Heart left ventricle (tissue), 13 donors: ENCODE measurements at regions not wholly inside any gene's neighbourhood (a gene's known extent, or its start where the extent isn't known, plus 50 kb on each side); places are given as distances from the start of the nearest gene placed in this dataset.

Source experiments
- POLR2A ChIP-seq, 2 donors: fragments of 450-650 bp; IDR thresholded peaks; one replicate each; pipeline ENCODE4 v1.6.1; 2017; ENCODE audit warnings: antibody characterized with exemption in 2 of 2, mild to moderate bottlenecking in 2 of 2, moderate library complexity in 2 of 2
- TF ChIP-seq, protein P1 (sequence below), 12 donors: fragments of 200-600 bp; sonication (generic) in 4 of 12; IDR thresholded peaks; one replicate each; pipeline versions ENCODE4 v1.5.0 to v1.8.0; 2018 to 2022; ENCODE audit warnings: antibody characterized with exemption in 12 of 12, mild to moderate bottlenecking in 5 of 12
- donor health status: ischemic (EF 13 %, LVEDD 7.1; RV severe dilation, severe dysfunction).
- donor health status: DM: no; HTN: yes; CAD: no.
- donor health status: DM: no; HTN: no; CAD: no.
- donor health status: ischemic (EF 25% LVEDD 6.9; RV normal size, moderate dysfunction).
- donor health status: ischemic (EF 25% LVEDD 5.7; RV mildly dilated, moderate dysfunction).
- donor health status: ischemic (EF 35%, LVEDD 5.7; RV mildly dilated, moderate dysfunction).
- donor health status: nonischemic (EF 11% LVEDD 7.7; RV severe dilation, severe dysfunction).
- donor health status: DM: yes; HTN: yes; CAD: no.
- donor health status: PGD.
- donor health status: ischemic (EF 29% LVEDD 5.4; RV normal size, mild dysfunction).
- donor health status: nonischemic (EF 23%, LVEDD 6.1; RV moderate dilation, normal function).

DNA sequence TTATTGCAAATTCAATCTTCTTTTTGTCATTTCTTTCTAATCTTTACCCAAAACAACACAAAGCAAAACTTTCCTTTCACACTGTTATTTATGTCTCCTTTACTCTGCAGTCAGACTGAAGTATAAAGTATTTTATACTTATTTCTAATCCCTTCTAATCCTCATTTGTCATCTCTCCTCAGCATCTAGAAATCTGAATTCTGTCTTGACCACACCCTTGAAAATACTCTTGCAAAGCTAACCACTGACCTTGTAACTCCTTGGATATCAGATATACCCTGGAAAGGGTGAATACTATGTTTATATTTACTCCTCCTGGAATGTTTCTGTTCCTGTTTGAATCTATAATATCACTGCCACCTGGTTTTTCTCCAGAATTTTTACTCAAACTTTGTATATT is 481.1 kb downstream of the ZNF385D start:
- TF ChIP-seq, protein P1, sequence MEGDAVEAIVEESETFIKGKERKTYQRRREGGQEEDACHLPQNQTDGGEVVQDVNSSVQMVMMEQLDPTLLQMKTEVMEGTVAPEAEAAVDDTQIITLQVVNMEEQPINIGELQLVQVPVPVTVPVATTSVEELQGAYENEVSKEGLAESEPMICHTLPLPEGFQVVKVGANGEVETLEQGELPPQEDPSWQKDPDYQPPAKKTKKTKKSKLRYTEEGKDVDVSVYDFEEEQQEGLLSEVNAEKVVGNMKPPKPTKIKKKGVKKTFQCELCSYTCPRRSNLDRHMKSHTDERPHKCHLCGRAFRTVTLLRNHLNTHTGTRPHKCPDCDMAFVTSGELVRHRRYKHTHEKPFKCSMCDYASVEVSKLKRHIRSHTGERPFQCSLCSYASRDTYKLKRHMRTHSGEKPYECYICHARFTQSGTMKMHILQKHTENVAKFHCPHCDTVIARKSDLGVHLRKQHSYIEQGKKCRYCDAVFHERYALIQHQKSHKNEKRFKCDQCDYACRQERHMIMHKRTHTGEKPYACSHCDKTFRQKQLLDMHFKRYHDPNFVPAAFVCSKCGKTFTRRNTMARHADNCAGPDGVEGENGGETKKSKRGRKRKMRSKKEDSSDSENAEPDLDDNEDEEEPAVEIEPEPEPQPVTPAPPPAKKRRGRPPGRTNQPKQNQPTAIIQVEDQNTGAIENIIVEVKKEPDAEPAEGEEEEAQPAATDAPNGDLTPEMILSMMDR (IDR thresholded peaks at IDR 0.05): no peak
- TF ChIP-seq POLR2A (IDR thresholded peaks at IDR 0.05): no peak
